LNCAP (cell line): ENCODE measurements at regions not wholly inside any gene's neighbourhood (a gene's known extent, or its start where the extent isn't known, plus 50 kb on each side); places are given as distances from the start of the nearest gene placed in this dataset.

Experiments
- TF ChIP-seq, protein P1 (sequence below): fragments of 450-650 bp; IDR thresholded peaks from 2 replicates; pipeline ENCODE4 v1.5.1; 2017; ENCODE audit warnings: mild to moderate bottlenecking

DNA sequence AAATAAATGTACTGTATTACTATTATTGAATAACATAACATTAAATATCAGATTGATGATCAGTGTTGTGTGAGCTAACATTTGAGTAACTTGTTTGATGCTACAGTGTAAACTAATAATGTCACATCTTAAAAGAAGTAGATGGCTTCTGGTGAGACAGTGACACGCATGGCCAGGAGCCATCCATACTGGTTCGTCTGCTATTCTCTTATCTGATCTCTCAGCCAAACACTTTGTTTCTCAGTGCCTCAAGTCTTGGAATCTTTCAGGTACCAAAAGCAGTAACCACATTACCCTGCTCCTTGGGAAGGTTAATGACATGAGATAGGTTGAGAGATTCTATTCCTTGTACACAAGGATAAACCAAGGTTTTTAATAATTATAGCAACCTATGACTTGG, 198.1 kb upstream of the IGFBP7 start:
- TF ChIP-seq, protein P1, sequence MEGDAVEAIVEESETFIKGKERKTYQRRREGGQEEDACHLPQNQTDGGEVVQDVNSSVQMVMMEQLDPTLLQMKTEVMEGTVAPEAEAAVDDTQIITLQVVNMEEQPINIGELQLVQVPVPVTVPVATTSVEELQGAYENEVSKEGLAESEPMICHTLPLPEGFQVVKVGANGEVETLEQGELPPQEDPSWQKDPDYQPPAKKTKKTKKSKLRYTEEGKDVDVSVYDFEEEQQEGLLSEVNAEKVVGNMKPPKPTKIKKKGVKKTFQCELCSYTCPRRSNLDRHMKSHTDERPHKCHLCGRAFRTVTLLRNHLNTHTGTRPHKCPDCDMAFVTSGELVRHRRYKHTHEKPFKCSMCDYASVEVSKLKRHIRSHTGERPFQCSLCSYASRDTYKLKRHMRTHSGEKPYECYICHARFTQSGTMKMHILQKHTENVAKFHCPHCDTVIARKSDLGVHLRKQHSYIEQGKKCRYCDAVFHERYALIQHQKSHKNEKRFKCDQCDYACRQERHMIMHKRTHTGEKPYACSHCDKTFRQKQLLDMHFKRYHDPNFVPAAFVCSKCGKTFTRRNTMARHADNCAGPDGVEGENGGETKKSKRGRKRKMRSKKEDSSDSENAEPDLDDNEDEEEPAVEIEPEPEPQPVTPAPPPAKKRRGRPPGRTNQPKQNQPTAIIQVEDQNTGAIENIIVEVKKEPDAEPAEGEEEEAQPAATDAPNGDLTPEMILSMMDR: no peak

DNA sequence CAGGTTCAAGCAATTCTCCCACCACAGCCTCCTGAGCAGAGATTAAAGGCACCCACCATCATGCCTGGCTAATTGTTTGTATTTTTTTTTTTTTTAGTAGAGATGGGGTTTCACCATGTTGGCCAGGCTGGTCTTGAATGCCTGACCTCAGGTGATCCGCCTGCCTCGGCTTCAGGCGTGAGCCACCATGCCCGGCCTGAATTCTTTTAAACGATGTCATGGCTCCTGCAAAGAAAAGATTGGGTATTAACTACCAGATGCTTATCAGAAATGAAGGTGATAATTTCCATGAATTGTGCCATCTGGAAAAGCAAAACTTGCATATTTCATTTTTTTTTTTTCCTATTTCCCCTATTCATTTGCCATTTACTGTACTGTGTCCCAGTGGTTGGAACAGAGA, 195.7 kb upstream of the IGFBP7 start:
- TF ChIP-seq, protein P1: no peak

DNA sequence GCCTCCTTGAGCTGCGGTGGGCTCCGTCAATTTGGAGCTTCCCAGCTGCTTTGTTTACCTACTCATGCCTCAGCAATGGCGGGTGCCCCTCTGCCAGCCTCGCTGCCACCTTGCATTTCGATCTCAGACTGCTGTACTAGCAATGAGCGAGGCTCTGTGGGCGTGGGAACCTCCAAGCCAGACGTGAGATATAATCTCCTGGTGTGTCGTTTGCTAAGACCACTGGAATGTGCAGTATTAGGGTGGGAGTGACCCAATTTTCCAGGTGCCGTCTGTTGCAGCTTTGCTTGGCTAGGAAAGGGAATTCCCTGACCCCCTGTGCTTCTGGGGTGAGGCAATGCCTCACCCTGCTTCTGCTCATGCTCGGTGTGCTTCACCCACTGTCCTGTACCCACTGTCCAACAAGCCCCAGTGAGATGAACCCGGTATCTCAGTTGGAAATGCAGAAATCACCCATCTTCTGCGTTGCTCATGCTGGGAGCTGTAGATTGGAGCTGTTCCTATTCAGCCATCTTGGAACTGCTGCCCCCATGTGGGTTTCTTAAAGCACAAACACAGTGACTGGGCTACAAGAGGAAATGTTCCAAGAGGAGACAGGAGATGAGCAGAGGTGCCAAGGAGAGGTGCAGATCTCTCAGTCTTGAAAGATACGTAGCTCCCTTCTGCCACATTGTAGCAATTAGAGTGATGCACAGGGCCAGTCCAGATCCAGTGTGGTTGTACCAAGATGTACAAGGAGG, 193.0 kb upstream of the IGFBP7 start:
- TF ChIP-seq, protein P1: no peak

DNA sequence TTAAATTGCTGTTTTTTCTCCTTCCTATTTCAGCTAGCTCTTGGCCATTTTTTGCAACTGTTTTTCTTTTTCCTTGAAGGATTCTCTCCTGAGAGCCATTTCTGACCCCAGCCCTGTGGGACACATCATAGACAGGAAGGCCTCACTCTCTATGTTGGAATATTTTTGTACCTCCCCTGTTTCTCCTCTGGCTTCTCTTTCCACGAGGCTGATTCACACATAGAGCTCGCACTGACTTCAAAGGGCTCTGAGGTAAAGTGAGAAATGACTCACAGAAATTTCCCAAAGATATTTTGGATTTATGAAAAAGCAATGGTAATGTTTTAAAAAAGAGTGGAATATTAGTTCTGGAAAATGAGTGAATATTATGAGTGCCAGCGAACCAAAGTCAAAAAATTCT, 181.7 kb upstream of the IGFBP7 start:
- TF ChIP-seq, protein P1: no peak

DNA sequence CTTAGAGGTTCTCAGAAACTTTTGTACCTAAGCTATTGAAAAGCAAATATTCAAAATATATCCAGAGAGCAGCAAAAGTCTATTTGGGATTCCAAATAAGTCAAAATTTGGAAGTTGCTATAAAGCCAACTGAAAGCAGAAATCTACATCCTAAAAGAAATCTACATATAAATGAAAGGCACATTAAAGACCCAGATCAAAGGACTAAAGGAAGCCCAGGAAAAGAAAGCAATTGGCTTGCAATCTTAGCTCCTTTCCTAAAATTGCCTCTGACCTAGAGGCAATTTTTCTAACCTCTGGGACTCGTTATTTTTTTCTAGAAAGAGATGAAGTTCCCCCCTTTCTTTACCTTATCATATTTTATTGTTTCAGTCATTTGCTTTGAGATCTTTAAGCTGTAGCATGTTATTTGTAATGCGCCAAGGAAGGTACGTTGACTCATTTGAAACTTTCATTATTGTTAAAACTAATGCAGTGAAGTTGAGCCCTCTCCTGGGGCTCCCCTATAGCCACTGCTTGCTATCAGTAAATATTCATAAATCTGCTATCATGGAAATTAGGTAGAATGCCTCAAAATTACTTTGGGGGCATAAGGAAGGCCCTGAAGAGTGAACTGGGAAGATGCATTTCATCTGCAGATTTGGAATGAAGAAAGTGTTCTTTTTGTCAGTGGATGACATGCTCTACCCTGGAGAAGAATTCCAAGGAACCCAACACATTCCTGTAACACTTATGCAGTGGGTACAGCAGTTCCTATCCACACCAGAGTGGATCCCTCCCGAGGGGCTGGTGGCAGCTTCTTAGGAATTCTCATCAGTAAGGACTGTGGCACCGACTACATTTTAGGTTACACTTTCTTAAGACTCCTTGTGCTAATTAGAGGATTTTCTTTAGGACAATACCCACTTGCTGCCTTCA, 177.8 kb upstream of the IGFBP7 start:
- TF ChIP-seq, protein P1: no peak

DNA sequence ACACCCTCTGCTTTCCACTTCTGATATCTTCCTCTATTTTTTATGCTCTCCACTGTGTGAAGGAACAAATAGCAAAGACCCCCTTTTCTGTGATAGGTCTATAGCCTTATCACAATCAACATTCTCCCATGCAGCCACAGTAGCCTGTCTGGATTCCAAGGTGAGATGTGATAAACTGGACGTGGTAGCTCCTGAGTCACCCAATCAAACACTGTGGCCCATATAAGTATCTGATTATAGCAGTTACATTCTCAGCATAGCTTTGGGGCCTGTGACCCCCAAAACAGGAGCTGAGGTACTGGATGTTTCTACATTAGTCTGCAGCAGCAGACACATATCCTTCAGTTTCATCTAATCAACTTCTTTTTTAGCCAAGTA, 172.7 kb upstream of the IGFBP7 start:
- TF ChIP-seq, protein P1: no peak

DNA sequence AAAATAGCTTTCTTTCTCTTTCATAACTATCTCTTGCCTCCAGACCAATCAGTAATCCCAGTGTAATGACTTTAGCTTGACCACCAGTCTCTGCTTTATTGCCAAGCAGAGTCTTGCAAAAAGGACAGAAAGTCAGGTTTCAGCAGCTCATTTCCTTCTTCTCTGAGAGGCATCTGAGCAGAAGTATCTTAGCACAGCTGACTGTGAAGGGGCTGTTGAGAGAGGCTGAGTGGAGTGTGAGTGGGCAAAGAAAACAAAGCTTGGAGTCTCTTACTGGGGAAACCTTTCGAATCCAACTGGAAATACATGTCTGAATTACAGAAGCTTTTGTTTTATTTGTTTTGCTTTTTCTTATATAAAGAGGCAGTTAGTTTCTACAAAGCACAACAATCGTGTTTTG, 170.3 kb upstream of the IGFBP7 start:
- TF ChIP-seq, protein P1: no peak
